ENCODE measurements at regions not wholly inside any gene's neighbourhood (a gene's known extent, or its start where the extent isn't known, plus 50 kb on each side); places are given as distances from the start of the nearest gene placed in this dataset.
"Not testable (repeated sequence)": the region's sequence is repeated elsewhere in the genome, so short reads cannot be mapped to it uniquely, and the experiment has no call there.

DNA sequence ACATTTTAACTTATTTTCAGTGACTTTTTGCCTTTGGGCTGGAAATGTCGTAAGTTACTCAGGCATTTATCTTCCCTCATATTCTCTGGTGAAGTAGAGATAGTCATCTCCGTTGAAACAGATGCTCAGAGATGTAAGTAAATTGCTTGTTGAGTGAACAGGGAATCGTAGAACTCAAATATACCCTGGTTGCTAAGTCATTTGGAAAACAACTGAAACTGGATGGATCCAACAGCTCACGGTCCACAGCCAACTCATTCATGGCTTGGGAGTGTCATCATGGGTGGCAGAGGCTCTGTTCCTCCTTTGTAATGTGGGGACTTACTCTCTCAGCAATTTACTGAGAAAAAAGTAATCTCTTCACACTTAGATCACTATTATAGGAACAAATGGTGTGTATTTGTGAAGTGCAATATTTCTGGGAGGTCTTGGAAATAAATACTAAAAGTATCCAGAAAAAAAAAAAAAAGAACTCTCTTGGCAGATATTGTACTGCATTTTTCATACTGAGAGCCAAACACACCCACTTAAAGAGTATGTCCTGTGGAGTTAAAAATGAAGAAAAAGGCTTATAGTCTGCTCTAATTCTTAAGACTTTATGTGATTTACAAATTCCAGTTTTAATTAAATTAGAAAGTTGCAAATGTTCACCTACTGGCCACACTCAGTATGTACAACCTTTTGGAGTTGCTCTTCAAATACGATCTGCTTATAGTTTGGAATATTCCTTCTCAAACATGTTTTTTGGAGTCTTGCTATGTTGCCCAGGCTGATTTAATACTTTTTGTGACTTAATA lies 107.4 kb downstream of the LEPR start:
- no peak for DNase-seq (ENCODE audit: low spot score)

DNA sequence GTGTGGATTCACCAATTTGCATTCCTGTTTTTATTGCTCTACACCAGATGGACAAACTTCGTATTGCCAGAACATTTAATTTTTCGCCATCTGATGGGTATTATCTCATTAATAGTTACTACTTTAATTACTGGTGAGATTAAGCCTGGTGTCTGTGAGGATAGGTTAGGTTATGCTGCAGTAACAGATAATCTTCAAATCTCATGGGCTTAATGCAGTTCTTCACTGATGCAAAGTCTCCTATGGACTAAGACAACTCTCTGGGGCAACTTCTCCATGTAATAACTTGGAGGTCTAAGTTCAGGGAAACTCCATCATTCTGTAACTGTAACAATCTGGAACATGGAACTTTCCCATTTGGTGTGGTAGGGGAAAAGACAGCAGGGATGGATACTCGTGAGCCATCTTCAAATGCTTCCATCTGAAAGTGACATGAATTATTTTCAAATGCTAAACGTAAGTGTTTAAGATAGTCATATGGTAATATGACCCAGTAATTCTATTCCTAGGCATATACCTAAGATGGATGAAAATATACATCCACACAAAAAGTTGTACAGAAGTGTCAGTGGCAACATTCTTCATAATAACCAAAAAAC lies 111.6 kb downstream of the LEPR start:
- no peak for DNase-seq (ENCODE audit: low spot score)

DNA sequence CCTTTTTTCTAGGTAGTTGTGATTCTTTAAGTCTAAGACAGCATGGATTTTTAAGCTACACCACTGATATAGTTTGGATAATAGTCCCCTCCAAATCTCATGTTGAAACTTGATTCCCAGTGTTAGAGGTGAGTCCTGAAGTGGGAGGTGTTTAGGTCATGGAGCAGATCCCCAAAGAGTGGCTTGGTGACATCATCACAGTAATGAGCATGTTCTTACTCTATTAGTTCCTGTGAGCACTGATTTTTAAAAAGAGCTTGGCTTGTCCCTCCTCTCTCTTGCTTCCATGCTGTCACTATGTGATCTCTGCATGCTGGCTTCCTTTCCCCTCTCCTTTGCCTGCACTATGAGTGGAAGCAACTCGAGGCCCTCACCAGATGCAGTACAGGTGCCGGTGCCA lies 115.5 kb downstream of the LEPR start:
- DNase-seq (ENCODE audit: low spot score), result no peak

DNA sequence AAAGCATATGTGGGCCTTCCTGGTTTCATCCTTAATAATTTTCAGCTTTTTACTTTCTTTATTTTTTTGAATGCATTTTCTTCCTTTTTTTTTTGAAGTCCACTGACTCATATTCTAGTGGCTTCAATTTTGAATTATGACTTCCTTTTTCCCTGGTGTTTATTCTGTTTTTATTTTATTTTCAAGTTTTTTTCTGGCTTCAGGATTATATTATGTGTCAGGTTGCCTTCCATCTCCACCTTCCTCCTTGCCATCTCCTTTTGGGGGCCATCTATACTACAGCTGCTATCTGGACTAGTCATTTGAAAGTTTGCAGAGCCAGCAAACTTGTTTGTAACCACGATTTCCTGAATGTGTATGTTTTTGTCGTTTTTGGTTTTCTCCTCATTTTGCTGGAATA lies 117.6 kb downstream of the LEPR start:
- DNase-seq (ENCODE audit: low spot score), result no peak

DNA sequence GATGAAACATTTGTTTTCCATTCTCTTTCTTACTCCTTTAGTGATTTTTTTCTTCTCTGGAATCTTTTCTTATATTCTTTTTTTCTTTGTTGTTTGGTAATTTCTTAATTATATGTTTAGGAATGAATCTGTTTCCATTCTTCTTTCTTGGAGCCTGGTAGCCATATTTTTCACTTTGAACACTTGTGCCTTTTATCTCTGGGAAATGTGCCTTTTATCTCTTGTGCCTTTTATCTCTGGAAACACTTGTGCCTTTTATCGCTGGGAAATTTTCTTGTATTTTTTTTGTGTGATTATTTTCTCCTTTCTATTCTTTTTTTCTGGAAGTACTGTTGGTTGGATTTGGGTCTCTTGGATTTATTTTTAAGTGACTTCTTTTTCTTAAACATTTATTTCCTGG lies 118.2 kb downstream of the LEPR start:
- no peak for DNase-seq (ENCODE audit: low spot score)

DNA sequence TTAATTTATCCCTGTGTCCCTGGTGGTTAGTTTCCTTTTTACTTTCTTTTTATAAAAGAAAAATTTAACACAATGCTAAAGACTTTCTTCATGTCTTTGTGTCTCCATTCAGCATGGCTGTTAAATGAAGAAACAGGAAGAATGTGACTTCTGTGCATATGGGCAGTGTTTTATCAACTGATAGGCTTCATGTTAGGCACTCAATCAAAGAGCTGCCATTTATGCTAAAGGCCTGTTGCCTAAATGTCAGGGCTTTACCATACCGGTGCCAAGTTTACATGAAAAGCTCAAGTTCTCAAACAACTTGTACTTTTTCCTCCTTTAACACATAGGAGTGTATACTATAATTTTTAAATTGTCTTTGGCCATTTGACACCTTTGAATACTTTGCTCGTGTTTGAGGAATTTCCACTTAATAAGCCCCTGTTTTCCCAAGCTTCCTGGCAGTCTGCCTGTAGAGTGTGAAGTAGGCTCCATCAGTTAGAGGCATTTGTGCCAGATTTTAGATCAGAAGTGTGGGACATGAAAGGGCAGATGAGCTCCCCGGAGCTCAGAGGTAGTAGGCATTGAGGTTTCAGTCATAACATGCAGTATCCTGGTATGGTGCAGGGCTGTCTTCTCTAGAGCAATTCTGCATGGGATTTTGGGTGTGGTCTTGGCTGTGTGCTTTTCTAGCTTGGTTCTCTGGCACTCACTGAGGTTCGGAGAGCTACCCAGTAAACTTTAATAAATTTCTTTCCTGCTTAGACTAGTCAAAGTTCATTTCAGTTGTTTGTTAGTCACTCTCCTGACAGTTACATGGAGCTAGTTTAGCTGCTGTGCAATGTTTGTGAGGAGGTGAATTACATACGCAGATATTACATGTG lies 119.0 kb downstream of the LEPR start:
- DNase-seq (ENCODE audit: low spot score), result no peak

DNA sequence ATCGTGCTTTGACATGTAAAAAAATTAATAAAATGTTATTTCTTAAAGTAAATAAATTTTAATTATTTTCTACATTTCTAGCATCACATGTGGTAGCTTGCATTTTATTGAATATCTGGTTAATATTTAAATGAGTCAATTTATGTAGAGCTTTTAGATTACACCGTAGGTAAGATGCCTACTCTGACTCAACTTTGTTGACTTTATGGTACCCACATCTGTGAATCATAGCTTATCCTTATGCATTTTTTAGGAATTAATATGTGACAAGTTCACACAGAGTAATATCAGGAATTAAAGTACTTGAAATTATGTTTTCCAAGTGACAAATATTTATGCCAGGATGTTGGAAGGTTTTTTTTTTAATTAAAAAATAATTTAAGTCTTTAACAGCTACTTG lies 120.7 kb downstream of the LEPR start:
- no peak for DNase-seq (ENCODE audit: low spot score)

DNA sequence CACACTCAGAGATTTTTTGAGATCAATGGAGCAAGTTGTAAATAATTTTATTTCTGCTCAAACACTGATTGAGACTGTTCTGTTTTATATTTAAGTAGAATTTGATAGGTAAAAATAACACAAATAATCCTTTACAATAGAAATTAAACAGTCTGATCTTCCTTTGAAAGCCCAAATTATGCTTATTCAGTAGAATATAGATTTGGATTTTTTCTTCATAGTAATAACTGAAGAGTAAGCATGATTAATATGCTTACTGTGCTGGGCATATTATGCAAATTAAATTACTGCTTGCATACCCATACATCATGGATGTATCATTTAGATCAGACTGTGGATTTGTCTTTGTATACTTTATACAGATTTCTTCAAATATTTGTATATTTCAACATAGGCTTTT lies 121.4 kb downstream of the LEPR start:
- DNase-seq (ENCODE audit: low spot score), result no peak

DNA sequence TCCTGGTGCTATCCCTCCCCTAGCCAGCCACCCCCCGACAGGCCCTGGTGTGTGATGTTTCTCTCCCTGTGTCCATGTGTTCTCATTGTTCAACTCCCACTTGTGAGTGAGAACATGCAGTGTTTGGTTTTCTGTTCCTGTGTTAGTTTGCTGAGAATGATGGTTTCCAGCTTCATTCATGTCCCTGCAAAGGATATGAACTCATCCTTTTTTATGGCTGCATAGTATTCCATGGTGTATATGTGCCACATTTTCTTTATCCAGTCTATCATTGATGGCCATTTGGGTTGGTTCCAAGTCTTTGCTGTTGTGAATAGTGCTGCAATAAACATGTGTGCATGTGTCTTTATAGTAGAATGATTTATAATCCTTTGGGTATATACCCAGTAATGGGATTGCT lies 122.1 kb downstream of the LEPR start:
- DNase-seq (ENCODE audit: low spot score), result not testable (repeated sequence)

DNA sequence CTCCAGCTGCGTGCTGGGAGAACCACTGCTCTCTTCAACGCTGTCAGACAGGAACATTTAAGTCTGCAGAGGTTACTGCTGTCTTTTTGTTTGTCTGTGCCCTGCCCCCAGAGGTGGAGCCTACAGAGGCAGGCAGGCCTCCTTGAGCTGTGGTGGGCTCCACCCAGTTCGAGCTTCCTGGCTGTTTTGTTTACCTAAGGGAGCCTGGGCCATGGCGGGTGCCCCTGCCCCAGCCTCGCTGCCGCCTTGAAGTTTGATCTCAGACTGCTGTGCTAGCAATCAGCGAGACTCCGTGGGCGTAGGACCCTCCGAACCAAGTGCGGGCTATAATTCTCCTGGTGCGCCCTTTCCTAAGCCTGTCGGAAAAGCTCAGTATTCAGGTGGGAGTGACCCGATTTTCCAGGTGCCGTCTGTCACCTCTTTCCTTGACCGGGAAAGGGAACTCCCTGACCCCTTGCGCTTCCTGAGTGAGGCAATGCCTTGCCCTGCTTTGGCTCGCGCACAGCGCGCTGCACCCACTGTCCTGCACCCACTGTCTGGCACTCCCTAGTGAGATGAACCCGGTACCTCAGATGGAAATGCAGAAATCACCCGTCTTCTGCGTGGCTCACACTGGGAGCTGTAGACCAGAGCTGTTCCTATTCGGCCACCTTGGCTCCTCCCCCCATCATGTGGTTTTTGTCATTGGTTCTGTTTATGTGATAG lies 130.0 kb downstream of the LEPR start:
- DNase-seq (ENCODE audit: low spot score), result not testable (repeated sequence)

DNA sequence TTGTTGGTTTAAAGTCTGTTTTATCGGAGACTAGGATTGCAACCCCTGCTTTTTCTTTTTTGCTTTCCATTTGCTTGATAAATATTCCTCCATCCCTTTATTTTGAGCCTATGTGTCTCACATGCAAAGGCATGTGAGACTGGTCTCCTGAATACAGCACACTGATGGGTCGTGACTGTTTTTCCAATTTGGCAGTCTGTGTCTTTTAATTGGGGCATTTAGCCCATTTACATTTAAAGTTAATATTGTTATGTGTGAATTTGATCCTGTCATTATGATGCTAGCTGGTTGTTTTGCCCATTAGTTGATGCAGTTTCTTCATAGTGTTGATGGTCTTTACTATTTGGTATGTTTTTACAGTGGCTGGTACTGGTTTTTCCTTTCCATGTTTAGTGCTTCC lies 132.0 kb downstream of the LEPR start:
- not testable (repeated sequence) for DNase-seq (ENCODE audit: low spot score)

DNA sequence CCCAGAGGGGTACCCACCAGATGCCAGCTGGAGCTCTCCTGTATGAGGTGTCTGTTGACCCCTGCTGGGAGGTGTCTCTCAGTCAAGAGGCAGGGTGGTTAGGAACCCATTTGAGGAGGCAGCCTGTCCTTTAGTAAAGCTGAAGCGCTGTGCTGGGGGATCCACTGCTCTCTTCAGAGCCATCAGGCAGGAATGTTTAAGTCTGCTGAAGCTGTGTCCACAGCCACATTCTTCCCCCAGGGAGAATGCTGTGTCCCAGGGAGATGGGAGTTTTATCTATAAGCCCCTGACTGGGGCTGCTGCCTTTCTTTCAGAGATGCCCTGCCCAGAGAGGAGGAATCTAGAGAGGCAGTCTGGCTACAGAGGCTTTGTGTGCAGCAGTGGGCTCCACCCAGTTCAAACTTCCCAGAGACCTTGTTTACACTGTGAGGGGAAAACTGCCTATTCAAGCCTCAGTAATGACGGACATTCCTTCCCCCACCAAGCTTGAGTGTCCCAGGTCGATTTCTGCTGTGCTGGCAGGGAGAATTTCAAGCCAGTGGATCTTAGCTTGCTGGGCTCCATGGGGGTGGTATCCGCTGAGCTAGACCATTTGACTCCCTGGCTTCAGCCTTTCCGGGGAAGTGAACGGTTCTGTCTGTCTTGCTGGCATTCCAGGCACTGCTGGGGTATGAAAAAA lies 133.8 kb downstream of the LEPR start:
- peak; percentile 44 for DNase-seq (ENCODE audit: low spot score)

DNA sequence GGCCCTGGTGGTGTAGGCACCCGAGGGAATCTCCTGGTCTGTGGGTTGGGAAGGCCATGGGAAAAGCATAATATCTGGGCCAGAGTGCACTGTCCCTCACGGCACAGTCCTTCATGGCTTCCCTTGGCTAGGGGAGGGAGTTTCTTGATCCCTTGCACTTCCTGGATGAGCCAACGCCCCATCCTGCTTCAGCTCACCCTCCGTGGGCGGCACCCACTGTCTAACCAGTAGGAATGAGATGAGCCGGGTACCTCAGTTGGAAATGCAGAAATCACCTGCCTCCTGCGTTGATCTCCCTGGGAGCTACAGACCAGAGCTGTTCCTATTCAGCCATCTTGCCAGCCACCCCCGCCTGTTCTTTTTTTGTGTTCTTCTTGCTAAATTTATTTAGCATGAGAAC lies 134.4 kb downstream of the LEPR start:
- DNase-seq (ENCODE audit: low spot score), result no peak

DNA sequence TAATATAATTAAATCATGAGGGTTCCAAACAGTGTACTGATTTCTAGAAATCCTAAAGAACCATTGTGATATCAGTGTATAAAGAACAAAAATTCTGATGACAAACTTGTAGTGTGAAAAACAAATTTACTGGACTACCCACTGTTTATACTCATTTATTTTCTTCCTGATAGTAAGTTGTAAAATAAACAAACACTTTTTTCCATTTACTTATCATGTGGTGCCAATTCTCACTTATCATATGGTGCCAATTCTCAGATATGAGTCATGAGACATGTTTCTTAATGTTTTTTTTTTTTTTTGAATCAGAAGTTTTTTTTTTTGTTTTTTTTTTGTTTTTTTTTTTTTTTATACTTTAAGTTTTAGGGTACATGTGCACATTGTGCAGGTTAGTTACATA lies 137.7 kb downstream of the LEPR start:
- no peak for DNase-seq (ENCODE audit: low spot score)

DNA sequence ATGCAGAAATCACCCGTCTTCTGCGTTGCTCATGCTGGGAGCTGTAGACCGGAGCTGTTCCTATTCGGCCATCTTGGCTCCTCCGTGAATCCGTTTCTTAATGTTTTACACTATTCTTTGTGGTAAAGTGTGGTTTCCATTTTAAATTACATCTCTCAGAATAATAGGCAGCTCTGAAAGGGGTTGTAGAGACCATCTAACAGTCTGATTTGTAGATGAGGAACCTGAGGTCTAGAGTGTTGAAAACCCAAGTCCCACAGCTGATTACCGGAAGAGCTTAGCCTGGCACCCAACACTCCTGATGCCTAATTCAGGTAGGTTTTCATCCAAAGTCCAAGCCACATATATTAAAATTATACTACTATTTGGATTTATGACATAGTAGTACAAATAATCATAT lies 144.0 kb downstream of the LEPR start:
- DNase-seq (ENCODE audit: low spot score), result no peak

DNA sequence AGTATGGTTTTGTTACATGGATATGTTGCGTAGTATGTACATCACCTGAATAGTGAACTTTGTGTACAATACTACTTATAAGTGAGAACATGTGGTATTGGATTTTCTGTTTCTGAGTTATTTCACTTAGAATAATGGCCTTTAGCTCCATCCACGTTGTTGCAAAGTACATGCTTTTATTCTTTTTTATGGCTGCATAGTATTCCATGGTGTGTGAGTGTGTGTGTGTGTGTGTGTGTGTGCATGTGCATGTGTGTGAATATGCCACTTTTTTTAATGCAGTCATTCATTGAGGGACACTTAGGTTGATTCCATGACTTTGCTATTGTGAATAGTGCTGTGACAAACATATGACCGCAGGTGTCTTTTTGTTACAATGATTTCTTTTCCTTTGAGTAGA lies 147.8 kb downstream of the LEPR start:
- DNase-seq (ENCODE audit: low spot score), result no peak

DNA sequence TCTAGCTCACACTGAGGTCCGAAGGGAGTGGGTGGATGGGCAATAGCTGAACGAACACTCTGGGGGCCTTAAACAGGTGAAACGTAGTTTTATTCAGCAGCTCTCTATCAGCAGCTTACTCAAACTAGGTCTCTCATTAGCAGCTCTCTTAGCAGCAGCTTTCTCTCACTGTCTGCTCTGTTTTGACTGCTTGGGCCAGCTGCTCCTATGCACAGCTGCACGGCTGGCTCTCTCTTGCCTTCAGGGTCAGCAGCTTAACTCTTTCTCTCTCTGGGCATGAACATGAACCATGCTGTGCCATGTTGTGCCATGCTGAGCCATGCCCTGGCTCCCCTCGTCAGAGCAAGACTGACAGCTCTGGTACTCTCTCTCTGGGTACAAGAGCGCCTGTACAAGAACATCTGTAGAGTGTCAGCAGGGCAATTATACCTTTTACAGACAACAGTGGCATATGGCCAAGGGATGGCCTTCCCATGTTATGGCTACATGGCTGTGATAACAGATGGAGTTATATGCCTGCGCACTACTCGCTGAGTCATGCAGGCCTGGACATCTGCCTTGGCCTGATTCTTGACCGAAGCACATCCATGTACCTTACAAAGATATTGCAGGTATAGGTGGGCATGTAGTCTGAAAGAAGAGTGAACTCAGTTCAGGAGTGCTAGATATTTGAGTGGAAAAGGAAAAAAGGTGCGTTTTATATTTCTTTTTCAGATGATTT lies 152.4 kb downstream of the LEPR start:
- DNase-seq (ENCODE audit: low spot score), result no peak

DNA sequence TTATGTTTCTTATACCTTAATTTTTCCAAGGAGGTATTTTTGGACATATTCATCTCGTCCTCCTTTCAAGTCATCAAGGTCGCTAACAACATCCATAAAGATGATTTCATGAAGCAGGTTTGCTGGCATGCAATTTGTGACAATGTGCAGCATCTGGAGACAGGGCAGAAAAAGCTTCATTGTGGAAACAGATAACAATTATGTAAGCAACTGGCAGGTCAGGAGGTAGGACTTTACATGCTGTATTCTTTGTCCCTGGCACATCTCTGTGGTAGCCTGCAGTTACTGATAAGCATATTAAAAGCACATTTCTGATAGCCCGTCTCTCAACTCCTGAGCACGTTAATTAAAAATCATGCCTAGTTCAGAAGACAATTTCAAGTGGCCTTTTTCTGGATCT lies 156.8 kb downstream of the LEPR start:
- DNase-seq (ENCODE audit: low spot score), result no peak

DNA sequence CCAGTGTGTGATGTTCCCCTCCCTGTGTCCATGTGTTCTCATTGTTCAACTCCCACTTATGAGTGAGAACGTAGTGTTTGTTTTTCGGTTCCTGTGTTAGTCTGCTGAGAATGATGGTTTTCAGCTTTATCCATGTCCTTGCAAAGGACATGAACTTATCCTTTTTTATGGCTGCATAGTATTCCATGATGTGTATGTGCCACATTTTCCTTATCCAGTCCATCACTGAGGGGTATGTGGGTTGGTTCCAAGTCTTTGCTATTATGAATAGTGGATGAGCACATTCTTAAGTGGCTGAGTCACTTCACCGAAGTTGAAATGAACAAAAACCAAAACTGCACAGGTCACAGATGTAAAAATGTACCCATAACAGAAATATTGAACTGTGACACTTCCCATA lies 157.5 kb downstream of the LEPR start:
- DNase-seq (ENCODE audit: low spot score), result not testable (repeated sequence)

DNA sequence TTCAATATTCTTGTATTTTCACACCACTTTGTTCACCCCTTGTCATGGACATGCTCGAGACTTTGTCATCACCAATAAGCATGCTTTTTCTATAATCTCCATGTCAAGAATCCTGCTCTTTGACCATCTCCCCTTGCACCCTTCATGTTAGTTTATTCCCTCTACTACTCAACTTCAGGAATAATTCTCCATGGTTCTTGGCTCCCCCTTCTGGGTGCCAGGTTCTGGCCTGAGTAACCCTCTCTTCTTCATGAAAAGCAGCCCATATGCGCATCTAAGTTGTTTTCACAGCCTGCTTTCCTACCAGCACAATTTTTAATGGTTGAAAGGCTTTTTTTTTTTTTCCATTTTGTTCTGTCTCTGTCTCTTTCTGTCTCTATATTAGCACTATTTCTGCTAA lies 160.7 kb downstream of the LEPR start:
- peak; percentile 26 for DNase-seq (ENCODE audit: low spot score)

DNA sequence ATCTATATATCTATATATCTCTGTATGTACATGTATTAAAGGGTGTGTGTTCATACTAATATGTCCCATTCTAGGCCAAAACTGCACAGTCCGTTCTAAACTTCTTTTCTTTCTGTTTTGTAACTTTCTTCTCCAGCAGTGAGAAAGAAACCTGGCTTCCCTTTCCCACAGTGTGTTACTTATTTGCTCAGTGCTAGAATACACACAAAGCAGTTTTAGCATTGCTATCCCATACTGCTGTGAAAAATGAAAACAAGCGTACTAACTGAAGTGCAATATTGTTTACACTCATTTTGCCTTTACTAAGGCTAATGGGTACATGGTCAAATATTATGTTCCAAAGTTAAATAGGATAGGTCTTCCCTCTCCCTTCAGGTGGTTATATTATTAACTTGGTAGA lies 163.9 kb downstream of the LEPR start:
- no peak for DNase-seq (ENCODE audit: low spot score)

Data from HT-29 (cell line).